ENCODE measurements at regions not wholly inside any gene's neighbourhood (a gene's known extent, or its start where the extent isn't known, plus 50 kb on each side); places are given as distances from the start of the nearest gene placed in this dataset.

DNA sequence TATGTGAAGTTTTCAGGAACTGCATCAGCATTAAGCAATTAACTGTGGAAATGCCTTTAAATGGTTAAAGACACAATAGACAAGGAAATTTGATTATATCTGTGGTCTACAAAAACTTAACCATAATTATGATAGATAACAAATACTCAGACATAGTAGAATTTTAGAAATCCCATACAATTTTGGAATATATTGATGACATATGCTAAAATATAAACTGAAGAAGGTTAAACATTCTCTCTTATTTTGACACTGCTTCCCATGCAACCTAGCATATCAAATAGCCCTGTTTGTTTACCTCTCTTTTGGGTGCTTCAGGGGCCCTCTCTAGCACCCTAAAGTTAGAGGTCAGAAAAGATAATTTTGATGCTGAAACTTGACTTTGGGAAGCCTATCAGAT is 1274.8 kb upstream of the SLC39A10 start:
- TF ChIP-seq EZH2 (IDR thresholded peaks at IDR 0.05; ENCODE audit: borderline replicate concordance, low read depth, low read length, poor library complexity, severe bottlenecking) (no peak), CTCF (conservative IDR thresholded peaks at IDR 0.05; ENCODE audit: low read depth, low read length) (no peak)
